ENCODE measurements at regions not wholly inside any gene's neighbourhood (a gene's known extent, or its start where the extent isn't known, plus 50 kb on each side); places are given as distances from the start of the nearest gene placed in this dataset.
A peak's percentile ranks its signal among the peaks of the same experiment; 100 is the strongest.
"Not testable (repeated sequence)": the region's sequence is repeated elsewhere in the genome, so short reads cannot be mapped to it uniquely, and the experiment has no call there.

- DNase-seq (ENCODE audit: low spot score): no peak
- intact Hi-C loops (cut with DNase I): no loop called here
These were observed 344.5 kb downstream of the PRR16 start for GRCh38 chr5:120808606-120809005.

GRCh38 chr5:120813551-120813950 is 349.5 kb downstream of the PRR16 start:
- no peak for DNase-seq (ENCODE audit: low spot score)
- intact Hi-C loops (cut with DNase I): no loop called here

- intact Hi-C loops (cut with DNase I): no loop called here
- no peak for DNase-seq (ENCODE audit: low spot score)
These were observed 353.2 kb downstream of the PRR16 start for GRCh38 chr5:120817044-120817985.

GRCh38 chr5:120818128-120818527 is 354.0 kb downstream of the PRR16 start:
- intact Hi-C loops (cut with DNase I): no loop called here
- no peak for DNase-seq (ENCODE audit: low spot score)

- no peak for DNase-seq (ENCODE audit: low spot score)
- intact Hi-C loops (cut with DNase I): no loop called here
These were observed 359.2 kb downstream of the PRR16 start for GRCh38 chr5:120823328-120823727.

- peak; percentile 75 for DNase-seq (ENCODE audit: low spot score)
These were observed 367.5 kb downstream of the PRR16 start for GRCh38 chr5:120831646-120832045.

GRCh38 chr5:120841830-120842229 is 377.7 kb downstream of the PRR16 start:
- no peak for DNase-seq (ENCODE audit: low spot score)
- intact Hi-C loops (cut with DNase I): no loop called here

More at GRCh38 chr5:120831646-120832045, 367.5 kb downstream of the PRR16 start:
- intact Hi-C loops (cut with DNase I): not testable (repeated sequence)

- no peak for DNase-seq (ENCODE audit: low spot score)
- intact Hi-C loops (cut with DNase I): no loop called here
These were observed 379.4 kb downstream of the PRR16 start for GRCh38 chr5:120843390-120843980.

- intact Hi-C loops (cut with DNase I): no loop called here
These were observed 384.8 kb downstream of the PRR16 start for GRCh38 chr5:120848883-120849282.

GRCh38 chr5:120852222-120852860 is 388.2 kb downstream of the PRR16 start:
- intact Hi-C loops (cut with DNase I): no loop called here
- DNase-seq (ENCODE audit: low spot score): no peak

More at GRCh38 chr5:120848883-120849282, 384.8 kb downstream of the PRR16 start:
- DNase-seq (ENCODE audit: low spot score): no peak

- no peak for DNase-seq (ENCODE audit: low spot score)
- intact Hi-C loops (cut with DNase I): loop anchor here in 1 of 2 donors (5.0 kb wide), 1 partner anchor 1185 kb away; no protein-coding TSS in a partner anchor
These were observed 402.9 kb downstream of the PRR16 start for GRCh38 chr5:120866997-120867396.

- no peak for DNase-seq (ENCODE audit: low spot score)
- intact Hi-C loops (cut with DNase I): loop anchor here in 1 of 2 donors (5.0 kb wide), 1 partner anchor 1182 kb away; no protein-coding TSS in a partner anchor
These were observed 405.7 kb downstream of the PRR16 start for GRCh38 chr5:120869831-120870230.

- no peak for DNase-seq (ENCODE audit: low spot score)
- intact Hi-C loops (cut with DNase I): no loop called here
These were observed 408.2 kb downstream of the PRR16 start for GRCh38 chr5:120872297-120872696.

- intact Hi-C loops (cut with DNase I): no loop called here
- DNase-seq (ENCODE audit: low spot score): no peak
These were observed 409.0 kb downstream of the PRR16 start for GRCh38 chr5:120873083-120873482.

GRCh38 chr5:120874081-120874862 is 410.2 kb downstream of the PRR16 start:
- no peak for DNase-seq (ENCODE audit: low spot score)
- intact Hi-C loops (cut with DNase I): no loop called here

GRCh38 chr5:120882038-120882775 is 418.1 kb downstream of the PRR16 start:
- no peak for DNase-seq (ENCODE audit: low spot score)
- intact Hi-C loops (cut with DNase I): no loop called here

- intact Hi-C loops (cut with DNase I): no loop called here
These were observed 422.3 kb downstream of the PRR16 start for GRCh38 chr5:120886351-120886860.

GRCh38 chr5:120895660-120896059 is 431.6 kb downstream of the PRR16 start:
- intact Hi-C loops (cut with DNase I): no loop called here
- no peak for DNase-seq (ENCODE audit: low spot score)

More at GRCh38 chr5:120886351-120886860, 422.3 kb downstream of the PRR16 start:
- DNase-seq (ENCODE audit: low spot score): no peak
